SK-N-SH treated with all-trans-retinoic acid at 6 μM for 48 hours (cell line): ENCODE measurements at regions not wholly inside any gene's neighbourhood (a gene's known extent, or its start where the extent isn't known, plus 50 kb on each side); places are given as distances from the start of the nearest gene placed in this dataset.

Experiments used
- ATAC-seq: fragments of 200-7000 bp; cut with Tn5 transposase; 3 replicates; pipeline ENCODE4 v1.9.1; 2020; ENCODE audit warnings: mild to moderate bottlenecking, moderate library complexity
- ARNTL ChIP-seq: fragments of 450-650 bp; formaldehyde crosslinking; IDR thresholded peaks from 2 replicates; pipeline ENCODE4 v1.5.0; 2020; ENCODE audit warnings: low read depth, mild to moderate bottlenecking, moderate library complexity, borderline replicate concordance
- BACH2 ChIP-seq: fragments of 250-450 bp; sonication (Bioruptor Pico); IDR thresholded peaks from 2 replicates; pipeline ENCODE4 v1.9.0; 2021; ENCODE audit warnings: mild to moderate bottlenecking, borderline replicate concordance
- CSDC2 ChIP-seq: fragments of 250-450 bp; sonication (Bioruptor Pico); IDR thresholded peaks from 2 replicates; pipeline ENCODE4 v1.5.0; 2020; ENCODE audit warnings: mild to moderate bottlenecking, moderate library complexity
- GLIS3 ChIP-seq: fragments of 250-450 bp; sonication (Bioruptor Pico); IDR thresholded peaks from 2 replicates; pipeline ENCODE4 v1.5.0; 2020; ENCODE audit warnings: mild to moderate bottlenecking, moderate library complexity
- ISL1 ChIP-seq: fragments of 250-450 bp; sonication (Bioruptor Pico); IDR thresholded peaks from 2 replicates; pipeline ENCODE4 v2.1.2; 2022; ENCODE audit warnings: mild to moderate bottlenecking, moderate library complexity
- PPARA ChIP-seq: fragments of 250-450 bp; sonication (Bioruptor Pico); IDR thresholded peaks from 2 replicates; pipeline ENCODE4 v1.5.0; 2020; ENCODE audit warnings: mild to moderate bottlenecking, borderline replicate concordance
- RARB ChIP-seq: fragments of 250-450 bp; sonication (Bioruptor Pico); IDR thresholded peaks from 2 replicates; pipeline ENCODE4 v1.8.0; 2021; ENCODE audit warnings: mild to moderate bottlenecking, moderate library complexity
- SNAI2 ChIP-seq: fragments of 250-450 bp; sonication (Bioruptor Pico); IDR thresholded peaks from 2 replicates; pipeline ENCODE4 v1.5.0; 2020; ENCODE audit warnings: mild to moderate bottlenecking, moderate library complexity
- TCF4 ChIP-seq: fragments of 250-450 bp; sonication (Bioruptor Pico); IDR thresholded peaks from 2 replicates; pipeline ENCODE4 v1.8.0; 2021; ENCODE audit warnings: mild to moderate bottlenecking, moderate library complexity, borderline replicate concordance
- TOX ChIP-seq: fragments of 250-450 bp; sonication (Bioruptor Pico); IDR thresholded peaks from 2 replicates; pipeline ENCODE4 v1.8.0; 2021; ENCODE audit warnings: mild to moderate bottlenecking, moderate library complexity, borderline replicate concordance
- ZC3H10 ChIP-seq: fragments of 250-450 bp; sonication (Bioruptor Pico); IDR thresholded peaks from 2 replicates; pipeline ENCODE4 v1.5.1; 2021; ENCODE audit warnings: mild to moderate bottlenecking, moderate library complexity
- ZFP3 ChIP-seq: fragments of 250-450 bp; sonication (Bioruptor Pico); IDR thresholded peaks from 2 replicates; pipeline ENCODE4 v1.5.0; 2020; ENCODE audit warnings: mild to moderate bottlenecking, moderate library complexity
- ZFP30 ChIP-seq: fragments of 450-650 bp; formaldehyde crosslinking; IDR thresholded peaks from 2 replicates; pipeline ENCODE4 v1.5.0; 2022; ENCODE audit warnings: mild to moderate bottlenecking, moderate library complexity
- ZNF565 ChIP-seq: fragments of 450-650 bp; formaldehyde crosslinking; conservative IDR thresholded peaks from 2 replicates; pipeline ENCODE4 v1.5.0; 2020; ENCODE audit warnings: low read depth, mild to moderate bottlenecking, moderate library complexity
- ZNF70 ChIP-seq: fragments of 450-650 bp; formaldehyde crosslinking; IDR thresholded peaks from 2 replicates; pipeline ENCODE4 v1.5.0; 2020; ENCODE audit warnings: mild to moderate bottlenecking, moderate library complexity
- TF ChIP-seq, protein P1 (sequence below): fragments of 250-450 bp; sonication (Bioruptor Pico); IDR thresholded peaks from 2 replicates; pipeline ENCODE4 v1.8.0; 2021; ENCODE audit warnings: low read depth, mild to moderate bottlenecking, moderate library complexity, borderline replicate concordance
- TF ChIP-seq, protein P2 (sequence below): fragments of 250-450 bp; sonication (Bioruptor Pico); IDR thresholded peaks from 2 replicates; pipeline ENCODE4 v1.8.0; 2020; ENCODE audit warnings: mild to moderate bottlenecking, moderate library complexity, borderline replicate concordance
- TF ChIP-seq, protein P3 (sequence below): fragments of 250-450 bp; sonication (Bioruptor Pico); IDR thresholded peaks from 2 replicates; pipeline ENCODE4 v1.5.0; 2020; ENCODE audit warnings: mild to moderate bottlenecking, moderate library complexity
- TF ChIP-seq, protein P4 (sequence below): fragments of 250-450 bp; sonication (Bioruptor Pico); IDR thresholded peaks from 2 replicates; pipeline ENCODE4 v1.5.1; 2020; ENCODE audit warnings: low read depth, mild to moderate bottlenecking, moderate library complexity
- TF ChIP-seq, protein P5 (sequence below): fragments of 250-450 bp; sonication (Bioruptor Pico); IDR thresholded peaks from 2 replicates; pipeline ENCODE4 v1.5.1; 2021; ENCODE audit warnings: mild to moderate bottlenecking, moderate library complexity

DNA sequence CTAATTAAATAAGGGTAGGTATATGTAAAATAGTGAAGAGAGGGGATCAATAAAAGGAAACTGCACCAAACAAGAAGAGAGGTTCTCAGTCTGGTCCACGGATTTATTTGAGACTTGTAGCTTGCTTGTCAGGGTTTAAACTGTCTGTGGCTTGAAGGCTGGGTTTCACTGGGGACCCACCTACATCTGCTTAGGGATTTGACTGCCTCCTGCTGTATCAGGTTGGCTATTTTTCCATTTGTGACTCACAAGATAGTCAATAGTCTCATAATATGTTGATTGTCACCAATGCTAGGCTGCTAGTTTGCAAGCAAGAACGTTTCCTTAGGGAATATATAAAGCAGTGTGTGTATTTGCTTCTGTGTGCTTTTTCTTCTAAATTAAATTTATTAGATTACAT, 1950.7 kb upstream of the IGFBP7 start:
- no peak for ATAC-seq
- TF ChIP-seq ISL1 (CRISPR knock-in tag) (no peak), ZFP30 (CRISPR knock-in tag) (no peak), RARB (CRISPR knock-in tag) (no peak), ARNTL (no peak), ZFP3 (CRISPR knock-in tag) (no peak), ZNF565 (CRISPR knock-in tag) (no peak), ZNF70 (CRISPR knock-in tag) (no peak), TCF4 (CRISPR knock-in tag) (no peak), TOX (CRISPR knock-in tag) (no peak)
- TF ChIP-seq, protein P1, sequence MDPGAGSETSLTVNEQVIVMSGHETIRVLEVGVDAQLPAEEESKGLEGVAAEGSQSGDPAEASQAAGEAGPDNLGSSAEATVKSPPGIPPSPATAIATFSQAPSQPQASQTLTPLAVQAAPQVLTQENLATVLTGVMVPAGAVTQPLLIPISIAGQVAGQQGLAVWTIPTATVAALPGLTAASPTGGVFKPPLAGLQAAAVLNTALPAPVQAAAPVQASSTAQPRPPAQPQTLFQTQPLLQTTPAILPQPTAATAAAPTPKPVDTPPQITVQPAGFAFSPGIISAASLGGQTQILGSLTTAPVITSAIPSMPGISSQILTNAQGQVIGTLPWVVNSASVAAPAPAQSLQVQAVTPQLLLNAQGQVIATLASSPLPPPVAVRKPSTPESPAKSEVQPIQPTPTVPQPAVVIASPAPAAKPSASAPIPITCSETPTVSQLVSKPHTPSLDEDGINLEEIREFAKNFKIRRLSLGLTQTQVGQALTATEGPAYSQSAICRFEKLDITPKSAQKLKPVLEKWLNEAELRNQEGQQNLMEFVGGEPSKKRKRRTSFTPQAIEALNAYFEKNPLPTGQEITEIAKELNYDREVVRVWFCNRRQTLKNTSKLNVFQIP (CRISPR knock-in tag), result no peak
- TF ChIP-seq, protein P2, sequence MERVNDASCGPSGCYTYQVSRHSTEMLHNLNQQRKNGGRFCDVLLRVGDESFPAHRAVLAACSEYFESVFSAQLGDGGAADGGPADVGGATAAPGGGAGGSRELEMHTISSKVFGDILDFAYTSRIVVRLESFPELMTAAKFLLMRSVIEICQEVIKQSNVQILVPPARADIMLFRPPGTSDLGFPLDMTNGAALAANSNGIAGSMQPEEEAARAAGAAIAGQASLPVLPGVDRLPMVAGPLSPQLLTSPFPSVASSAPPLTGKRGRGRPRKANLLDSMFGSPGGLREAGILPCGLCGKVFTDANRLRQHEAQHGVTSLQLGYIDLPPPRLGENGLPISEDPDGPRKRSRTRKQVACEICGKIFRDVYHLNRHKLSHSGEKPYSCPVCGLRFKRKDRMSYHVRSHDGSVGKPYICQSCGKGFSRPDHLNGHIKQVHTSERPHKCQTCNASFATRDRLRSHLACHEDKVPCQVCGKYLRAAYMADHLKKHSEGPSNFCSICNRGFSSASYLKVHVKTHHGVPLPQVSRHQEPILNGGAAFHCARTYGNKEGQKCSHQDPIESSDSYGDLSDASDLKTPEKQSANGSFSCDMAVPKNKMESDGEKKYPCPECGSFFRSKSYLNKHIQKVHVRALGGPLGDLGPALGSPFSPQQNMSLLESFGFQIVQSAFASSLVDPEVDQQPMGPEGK (CRISPR knock-in tag), result no peak
- TF ChIP-seq, protein P3, sequence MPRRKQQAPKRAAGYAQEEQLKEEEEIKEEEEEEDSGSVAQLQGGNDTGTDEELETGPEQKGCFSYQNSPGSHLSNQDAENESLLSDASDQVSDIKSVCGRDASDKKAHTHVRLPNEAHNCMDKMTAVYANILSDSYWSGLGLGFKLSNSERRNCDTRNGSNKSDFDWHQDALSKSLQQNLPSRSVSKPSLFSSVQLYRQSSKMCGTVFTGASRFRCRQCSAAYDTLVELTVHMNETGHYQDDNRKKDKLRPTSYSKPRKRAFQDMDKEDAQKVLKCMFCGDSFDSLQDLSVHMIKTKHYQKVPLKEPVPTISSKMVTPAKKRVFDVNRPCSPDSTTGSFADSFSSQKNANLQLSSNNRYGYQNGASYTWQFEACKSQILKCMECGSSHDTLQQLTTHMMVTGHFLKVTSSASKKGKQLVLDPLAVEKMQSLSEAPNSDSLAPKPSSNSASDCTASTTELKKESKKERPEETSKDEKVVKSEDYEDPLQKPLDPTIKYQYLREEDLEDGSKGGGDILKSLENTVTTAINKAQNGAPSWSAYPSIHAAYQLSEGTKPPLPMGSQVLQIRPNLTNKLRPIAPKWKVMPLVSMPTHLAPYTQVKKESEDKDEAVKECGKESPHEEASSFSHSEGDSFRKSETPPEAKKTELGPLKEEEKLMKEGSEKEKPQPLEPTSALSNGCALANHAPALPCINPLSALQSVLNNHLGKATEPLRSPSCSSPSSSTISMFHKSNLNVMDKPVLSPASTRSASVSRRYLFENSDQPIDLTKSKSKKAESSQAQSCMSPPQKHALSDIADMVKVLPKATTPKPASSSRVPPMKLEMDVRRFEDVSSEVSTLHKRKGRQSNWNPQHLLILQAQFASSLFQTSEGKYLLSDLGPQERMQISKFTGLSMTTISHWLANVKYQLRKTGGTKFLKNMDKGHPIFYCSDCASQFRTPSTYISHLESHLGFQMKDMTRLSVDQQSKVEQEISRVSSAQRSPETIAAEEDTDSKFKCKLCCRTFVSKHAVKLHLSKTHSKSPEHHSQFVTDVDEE, result no peak

DNA sequence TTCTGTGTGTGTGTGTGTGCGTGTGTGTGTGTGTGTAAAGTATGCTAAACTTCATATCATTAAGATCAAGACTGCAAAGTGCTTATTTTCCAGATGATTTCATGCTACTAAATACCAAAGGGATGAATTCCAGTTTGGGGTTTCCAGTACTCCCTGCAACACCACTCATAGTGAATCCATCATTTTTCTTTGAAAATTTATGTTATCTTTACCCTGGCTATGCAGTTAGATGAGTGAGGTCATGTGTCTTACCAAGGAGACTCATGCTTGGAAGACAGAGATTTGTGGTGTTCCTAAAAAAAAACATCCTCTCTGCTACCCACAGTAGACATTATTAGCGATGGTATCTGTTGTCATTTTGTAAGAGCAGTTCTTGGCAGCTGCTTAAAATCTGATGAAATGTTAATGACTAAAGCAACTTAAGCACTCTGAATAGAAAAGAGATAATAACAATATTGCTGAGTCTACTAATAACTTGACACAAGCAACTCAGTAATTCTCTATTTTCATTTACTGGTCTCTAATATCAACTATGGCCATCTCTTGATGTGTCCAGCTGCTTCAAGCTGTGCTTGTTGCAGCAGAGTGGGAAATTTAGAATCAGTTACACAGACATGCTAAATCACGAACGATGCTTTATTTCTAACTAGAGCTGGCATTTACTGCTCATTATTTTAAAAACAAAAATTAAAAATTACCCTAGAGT, 1953.0 kb upstream of the IGFBP7 start:
- no peak for TF ChIP-seq CSDC2
- 0 out of 2 replicates have a peak, but pooled peaks have one; percentile 36 for TF ChIP-seq GLIS3 (CRISPR knock-in tag)
- TF ChIP-seq, protein P2 (CRISPR knock-in tag), result no peak
- TF ChIP-seq, protein P4, sequence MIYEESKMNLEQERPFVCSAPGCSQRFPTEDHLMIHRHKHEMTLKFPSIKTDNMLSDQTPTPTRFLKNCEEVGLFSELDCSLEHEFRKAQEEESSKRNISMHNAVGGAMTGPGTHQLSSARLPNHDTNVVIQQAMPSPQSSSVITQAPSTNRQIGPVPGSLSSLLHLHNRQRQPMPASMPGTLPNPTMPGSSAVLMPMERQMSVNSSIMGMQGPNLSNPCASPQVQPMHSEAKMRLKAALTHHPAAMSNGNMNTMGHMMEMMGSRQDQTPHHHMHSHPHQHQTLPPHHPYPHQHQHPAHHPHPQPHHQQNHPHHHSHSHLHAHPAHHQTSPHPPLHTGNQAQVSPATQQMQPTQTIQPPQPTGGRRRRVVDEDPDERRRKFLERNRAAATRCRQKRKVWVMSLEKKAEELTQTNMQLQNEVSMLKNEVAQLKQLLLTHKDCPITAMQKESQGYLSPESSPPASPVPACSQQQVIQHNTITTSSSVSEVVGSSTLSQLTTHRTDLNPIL (CRISPR knock-in tag), result peak; percentile 77
- no peak for TF ChIP-seq ZNF70 (CRISPR knock-in tag)
- TF ChIP-seq SNAI2 (CRISPR knock-in tag), result no peak
- no peak for TF ChIP-seq RARB (CRISPR knock-in tag)
- TF ChIP-seq ZFP3 (CRISPR knock-in tag), result peak; percentile 39; the same call in 1 of the 2 replicates
- TF ChIP-seq, protein P5, sequence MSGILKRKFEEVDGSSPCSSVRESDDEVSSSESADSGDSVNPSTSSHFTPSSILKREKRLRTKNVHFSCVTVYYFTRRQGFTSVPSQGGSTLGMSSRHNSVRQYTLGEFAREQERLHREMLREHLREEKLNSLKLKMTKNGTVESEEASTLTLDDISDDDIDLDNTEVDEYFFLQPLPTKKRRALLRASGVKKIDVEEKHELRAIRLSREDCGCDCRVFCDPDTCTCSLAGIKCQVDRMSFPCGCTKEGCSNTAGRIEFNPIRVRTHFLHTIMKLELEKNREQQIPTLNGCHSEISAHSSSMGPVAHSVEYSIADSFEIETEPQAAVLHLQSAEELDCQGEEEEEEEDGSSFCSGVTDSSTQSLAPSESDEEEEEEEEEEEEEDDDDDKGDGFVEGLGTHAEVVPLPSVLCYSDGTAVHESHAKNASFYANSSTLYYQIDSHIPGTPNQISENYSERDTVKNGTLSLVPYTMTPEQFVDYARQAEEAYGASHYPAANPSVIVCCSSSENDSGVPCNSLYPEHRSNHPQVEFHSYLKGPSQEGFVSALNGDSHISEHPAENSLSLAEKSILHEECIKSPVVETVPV (CRISPR knock-in tag), result no peak
- no peak for TF ChIP-seq PPARA
- no peak for TF ChIP-seq ZC3H10 (CRISPR knock-in tag)
- peak; percentile 95 for TF ChIP-seq ISL1 (CRISPR knock-in tag)
- TF ChIP-seq BACH2 (CRISPR knock-in tag), result no peak
- no peak for ATAC-seq
